ENCODE measurements at regions not wholly inside any gene's neighbourhood (a gene's known extent, or its start where the extent isn't known, plus 50 kb on each side); places are given as distances from the start of the nearest gene placed in this dataset.

- H3K4me1 Mint-ChIP-seq (ENCODE audit: low read depth) = no peaks in the 10 kb centered on the region
- H3K27me3 Mint-ChIP-seq = no peaks in the 10 kb centered on the region
- ChIA-PET POLR2A (no interaction called here), CTCF (no interaction called here)
- ATAC-seq (ENCODE audit: poor library complexity) = no peak
- no peak overlapping the region for H3K4me3 ChIP-seq (ENCODE audit: low read length)
- no peaks in the 10 kb centered on the region for H3K36me3 Mint-ChIP-seq (ENCODE audit: low read depth)
- H3K4me3 Mint-ChIP-seq = no peak overlapping the region
- H3K27ac ChIP-seq (ENCODE audit: low read depth in 1 of 2, low read length in 2 of 2) = no peak overlapping the region
- TF ChIP-seq, protein P1, sequence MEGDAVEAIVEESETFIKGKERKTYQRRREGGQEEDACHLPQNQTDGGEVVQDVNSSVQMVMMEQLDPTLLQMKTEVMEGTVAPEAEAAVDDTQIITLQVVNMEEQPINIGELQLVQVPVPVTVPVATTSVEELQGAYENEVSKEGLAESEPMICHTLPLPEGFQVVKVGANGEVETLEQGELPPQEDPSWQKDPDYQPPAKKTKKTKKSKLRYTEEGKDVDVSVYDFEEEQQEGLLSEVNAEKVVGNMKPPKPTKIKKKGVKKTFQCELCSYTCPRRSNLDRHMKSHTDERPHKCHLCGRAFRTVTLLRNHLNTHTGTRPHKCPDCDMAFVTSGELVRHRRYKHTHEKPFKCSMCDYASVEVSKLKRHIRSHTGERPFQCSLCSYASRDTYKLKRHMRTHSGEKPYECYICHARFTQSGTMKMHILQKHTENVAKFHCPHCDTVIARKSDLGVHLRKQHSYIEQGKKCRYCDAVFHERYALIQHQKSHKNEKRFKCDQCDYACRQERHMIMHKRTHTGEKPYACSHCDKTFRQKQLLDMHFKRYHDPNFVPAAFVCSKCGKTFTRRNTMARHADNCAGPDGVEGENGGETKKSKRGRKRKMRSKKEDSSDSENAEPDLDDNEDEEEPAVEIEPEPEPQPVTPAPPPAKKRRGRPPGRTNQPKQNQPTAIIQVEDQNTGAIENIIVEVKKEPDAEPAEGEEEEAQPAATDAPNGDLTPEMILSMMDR (IDR thresholded peaks at IDR 0.05) = no peak
- H3K36me3 ChIP-seq (ENCODE audit: insufficient read depth, low read length) = no peaks in the 10 kb centered on the region
- H3K27ac Mint-ChIP-seq = no peak overlapping the region
- H3K9me3 ChIP-seq (ENCODE audit: control insufficient read depth in 1 of 2, insufficient read depth in 1 of 2, low read length in 2 of 2) = no peaks in the 10 kb centered on the region
- H3K27me3 ChIP-seq (ENCODE audit: control insufficient read depth in 1 of 2, insufficient read depth in 2 of 2, low read length in 2 of 2) = no peaks in the 10 kb centered on the region
- intact Hi-C loops (cut with DNase I, micrococcal nuclease) = no loop called here
- no peaks in the 10 kb centered on the region for H3K4me1 ChIP-seq (ENCODE audit: insufficient read depth, low read length)
- no peak for DNase-seq
- peaks cover 8% of the 10 kb centered on the region for H3K9me3 Mint-ChIP-seq
Measured at GRCh38 chr5:43840424-43841125, 237.6 kb downstream of the NNT start.

DNA sequence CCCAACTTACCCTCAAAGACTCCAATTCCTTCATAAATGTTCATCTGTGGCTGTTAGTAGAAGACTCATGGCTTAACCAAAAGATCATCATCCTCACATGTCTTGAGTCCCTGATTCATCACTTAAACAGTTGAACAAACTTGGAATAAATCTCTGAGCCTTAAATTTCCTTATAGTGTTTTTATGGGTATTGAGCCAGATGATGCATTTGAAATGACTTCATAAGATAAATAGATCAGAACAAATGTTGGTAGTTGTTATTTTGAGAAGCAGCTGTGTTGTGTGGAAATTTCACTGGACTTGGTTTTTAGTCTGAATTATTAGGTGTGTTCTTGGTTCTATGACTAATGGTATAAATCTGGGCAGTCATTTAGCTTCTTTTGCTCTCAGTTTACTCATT, 236.2 kb downstream of the NNT start:
- Histone ChIP-seq H3K4me3 (ENCODE audit: low read length) (no peak overlapping the region), H3K27me3 (ENCODE audit: control insufficient read depth in 1 of 2, insufficient read depth in 2 of 2, low read length in 2 of 2) (no peaks in the 10 kb centered on the region), H3K4me1 (ENCODE audit: insufficient read depth, low read length) (no peaks in the 10 kb centered on the region), H3K27ac (ENCODE audit: low read depth in 1 of 2, low read length in 2 of 2) (no peak overlapping the region), H3K9me3 (ENCODE audit: control insufficient read depth in 1 of 2, insufficient read depth in 1 of 2, low read length in 2 of 2) (no peaks in the 10 kb centered on the region), H3K36me3 (ENCODE audit: insufficient read depth, low read length) (no peaks in the 10 kb centered on the region)
- H3K4me3 Mint-ChIP-seq = no peak overlapping the region
- ChIA-PET POLR2A (no interaction called here), CTCF (interaction anchor here (1.3 kb wide), 1 partner anchor 23 kb away, joined by 3 read pairs; no protein-coding TSS in a partner anchor)
- ATAC-seq (ENCODE audit: poor library complexity) = no peak
- H3K36me3 Mint-ChIP-seq (ENCODE audit: low read depth) = no peaks in the 10 kb centered on the region
- no peaks in the 10 kb centered on the region for H3K27me3 Mint-ChIP-seq
- peaks cover 8% of the 10 kb centered on the region for H3K9me3 Mint-ChIP-seq
- no peak overlapping the region for H3K27ac Mint-ChIP-seq
- no peaks in the 10 kb centered on the region for H3K4me1 Mint-ChIP-seq (ENCODE audit: low read depth)
- no peak for DNase-seq
- TF ChIP-seq, protein P1 (IDR thresholded peaks at IDR 0.05) = no peak
- intact Hi-C loops (cut with DNase I, micrococcal nuclease) = no loop called here

GRCh38 chr5:43837996-43838395, 235.0 kb downstream of the NNT start:
- ChIA-PET CTCF (no interaction called here), POLR2A (no interaction called here)
- no peak overlapping the region for H3K4me3 Mint-ChIP-seq
- H3K4me1 ChIP-seq (ENCODE audit: insufficient read depth, low read length) = no peaks in the 10 kb centered on the region
- DNase-seq = no peak
- H3K36me3 ChIP-seq (ENCODE audit: insufficient read depth, low read length) = no peaks in the 10 kb centered on the region
- no peaks in the 10 kb centered on the region for H3K36me3 Mint-ChIP-seq (ENCODE audit: low read depth)
- TF ChIP-seq, protein P1 (IDR thresholded peaks at IDR 0.05) = no peak
- H3K27ac ChIP-seq (ENCODE audit: low read depth in 1 of 2, low read length in 2 of 2) = no peak overlapping the region
- H3K27me3 ChIP-seq (ENCODE audit: control insufficient read depth in 1 of 2, insufficient read depth in 2 of 2, low read length in 2 of 2) = no peaks in the 10 kb centered on the region
- no peaks in the 10 kb centered on the region for H3K4me1 Mint-ChIP-seq (ENCODE audit: low read depth)
- H3K9me3 Mint-ChIP-seq = peaks cover 8% of the 10 kb centered on the region
- ATAC-seq (ENCODE audit: poor library complexity) = no peak
- H3K4me3 ChIP-seq (ENCODE audit: low read length) = no peak overlapping the region
- H3K9me3 ChIP-seq (ENCODE audit: control insufficient read depth in 1 of 2, insufficient read depth in 1 of 2, low read length in 2 of 2) = no peaks in the 10 kb centered on the region
- intact Hi-C loops (cut with DNase I, micrococcal nuclease) = no loop called here
- no peaks in the 10 kb centered on the region for H3K27me3 Mint-ChIP-seq
- H3K27ac Mint-ChIP-seq = no peak overlapping the region
